GM12878 (cell line): ENCODE measurements at regions not wholly inside any gene's neighbourhood (a gene's known extent, or its start where the extent isn't known, plus 50 kb on each side); places are given as distances from the start of the nearest gene placed in this dataset.

Source experiments
- ATAC-seq: fragments of 200-7000 bp; cut with Tn5 transposase; 3 replicates; pipeline ENCODE4 v1.9.1; 2020; ENCODE audit warnings: mild to moderate bottlenecking, moderate library complexity
- BruUV-seq: library from RNA; stranded (reverse); fragments of 400-500 nt; replicated peaks from 2 replicates; lab custom pipeline; 2021; lab: Mats Ljungman, UMichigan
- CTCF ChIA-PET: fragments of 300-600 bp; sonication (Branson Sonifier 250); formaldehyde crosslinking; extraction: SDS; loops from one replicate; lab custom pipeline; 2021; ENCODE audit warnings: inconsistent platforms; lab: Yijun Ruan, JAX
- POLR2A ChIA-PET: fragments of 350-600 bp; formaldehyde crosslinking; extraction: SDS; loops from one replicate; lab custom pipeline; 2021; ENCODE audit warnings: inconsistent platforms; lab: Charles Lee
- RAD21 ChIA-PET: fragments of 300-600 bp; sonication (Branson Sonifier 250); formaldehyde crosslinking; loops from one replicate; lab custom pipeline; 2023; ENCODE audit warnings: antibody characterized with exemption; ENCODE audit not compliant: unreplicated experiment; lab: Charles Lee
- SMC1A ChIA-PET: fragments of 300-600 bp; sonication (Branson Sonifier 250); formaldehyde crosslinking; loops from one replicate; lab custom pipeline; 2023; ENCODE audit not compliant: unreplicated experiment, uncharacterized antibody; lab: Charles Lee
- DNase-seq: peaks from one replicate; pipeline ENCODE4 v3.0.0-alpha.2; 2011; ENCODE audit warnings: low read depth, low spot score
- FAIRE-seq: peaks from 3 replicates; lab custom pipeline; 2011; peaks lifted over from hg19 to GRCh38; lab: Jason Lieb, UNC
- H2AFZ ChIP-seq: 2 replicates; pipeline ENCODE4 v1.6.0; 2011; ENCODE audit warnings: low read depth, low read length, control low read depth; ENCODE audit not compliant: control insufficient read depth
- H3K27ac ChIP-seq: 2 replicates; pipeline ENCODE4 v1.5.1; 2011; ENCODE audit warnings: control low read depth; ENCODE audit not compliant: control insufficient read depth, insufficient read depth
- H3K27me3 ChIP-seq, 2 experiments: replicated peaks in 1 of 2; 2 replicates each; pipeline versions ENCODE4 v1.6.0 to v1.6.1; 2011; ENCODE audit warnings: low read length in 1 of 2; ENCODE audit not compliant: control insufficient read depth in 2 of 2, insufficient read depth in 2 of 2
- H3K36me3 ChIP-seq, 2 experiments: 2 replicates each; pipeline ENCODE4 v1.5.1; 2011; ENCODE audit warnings: low read length in 1 of 2; ENCODE audit not compliant: control insufficient read depth in 2 of 2, insufficient read depth in 2 of 2
- H3K4me1 ChIP-seq: 2 replicates; pipeline ENCODE4 v1.6.1; 2011; ENCODE audit warnings: mild to moderate bottlenecking, low read length, moderate library complexity, mixed read lengths; ENCODE audit not compliant: control insufficient read depth, insufficient read depth
- H3K4me2 ChIP-seq: 2 replicates; pipeline ENCODE4 v1.6.0; 2011; ENCODE audit warnings: control low read depth; ENCODE audit not compliant: control insufficient read depth, insufficient read depth
- H3K4me3 ChIP-seq: fragments of 200-600 bp; sonication (generic); 2 replicates; pipeline ENCODE4 v1.5.1; 2016
- H3K79me2 ChIP-seq: 2 replicates; pipeline ENCODE4 v1.6.0; 2011; ENCODE audit warnings: low read length; ENCODE audit not compliant: control insufficient read depth, insufficient read depth
- H3K9ac ChIP-seq: 2 replicates; pipeline ENCODE4 v1.8.0; 2011; ENCODE audit warnings: low read length, control low read depth, mixed read lengths; ENCODE audit not compliant: control insufficient read depth, insufficient read depth
- H3K9me3 ChIP-seq: replicated peaks from 3 replicates; pipeline ENCODE4 v1.5.1; 2011; ENCODE audit warnings: mild to moderate bottlenecking, low read length; ENCODE audit not compliant: control insufficient read depth, insufficient read depth
- H4K20me1 ChIP-seq: 2 replicates; pipeline ENCODE4 v1.6.0; 2011; ENCODE audit not compliant: control insufficient read depth, insufficient read depth
- BACH1 ChIP-seq: fragments of 450-650 bp; IDR thresholded peaks from 2 replicates; pipeline ENCODE4 v1.6.1; 2017; ENCODE audit warnings: mild to moderate bottlenecking, borderline replicate concordance
- FOXK2 ChIP-seq: fragments of 450-650 bp; IDR thresholded peaks from 2 replicates; pipeline ENCODE4 v1.6.1; 2017; ENCODE audit warnings: mild to moderate bottlenecking, moderate library complexity
- IRF4 ChIP-seq: IDR thresholded peaks from 2 replicates; pipeline ENCODE4 v1.6.1; 2011; ENCODE audit warnings: low read depth, low read length
- JUNB ChIP-seq: IDR thresholded peaks from 2 replicates; pipeline ENCODE4 v1.6.1; 2016; ENCODE audit warnings: antibody characterized with exemption, mild to moderate bottlenecking
- NFIC ChIP-seq: IDR thresholded peaks from 2 replicates; pipeline ENCODE4 v1.6.1; 2012; ENCODE audit warnings: low read depth, mild to moderate bottlenecking, inconsistent platforms, low read length, moderate library complexity
- NKRF ChIP-seq: fragments of 450-650 bp; conservative IDR thresholded peaks from 2 replicates; pipeline ENCODE4 v1.6.1; 2017; ENCODE audit warnings: mild to moderate bottlenecking, moderate library complexity
- NR2C1 ChIP-seq: fragments of 450-650 bp; IDR thresholded peaks from 2 replicates; pipeline ENCODE4 v1.6.1; 2017; ENCODE audit warnings: antibody characterized with exemption, mild to moderate bottlenecking, moderate library complexity
- SRF ChIP-seq, 2 experiments: IDR thresholded peaks; 2 replicates each; pipeline ENCODE4 v1.6.1; 2011; ENCODE audit warnings: low read depth in 2 of 2, low read length in 2 of 2, mild to moderate bottlenecking in 1 of 2, moderate library complexity in 1 of 2
- TBL1XR1 ChIP-seq: IDR thresholded peaks from 2 replicates; pipeline ENCODE4 v1.6.1; 2012; ENCODE audit warnings: low read depth, low read length, improper control_type of control experiment
- YBX1 ChIP-seq: fragments of 450-650 bp; IDR thresholded peaks from 2 replicates; pipeline ENCODE4 v1.6.1; 2016; ENCODE audit warnings: antibody characterized with exemption
- WGBS: methylation state at CpG from one replicate; pipeline ENCODE4 v1.1.6; 2016; ENCODE audit warnings: low lambda C conversion rate; ENCODE audit not compliant: insufficient replicate concordance, insufficient coverage; ENCODE audit errors: missing lambda C conversion rate; 5-methylcytosine and 5-hydroxymethylcytosine counted together
- in situ Hi-C: fragments of 300-500 bp; cut with MboI; formaldehyde crosslinking; loops from 9 replicates; pipeline ENCODE4 v1.14.3; 2018; ENCODE audit warnings: mixed read lengths
- intact Hi-C: fragments of 100-400 bp; cut with micrococcal nuclease; formaldehyde crosslinking; loops from one replicate; pipeline ENCODE4 v1.14.2; 2022; ENCODE audit not compliant: unreplicated experiment
- TF ChIP-seq, protein P1 (sequence below): fragments of 450-650 bp; IDR thresholded peaks from 2 replicates; pipeline ENCODE4 v1.6.1; 2017; ENCODE audit warnings: mild to moderate bottlenecking, moderate library complexity
- TF ChIP-seq, protein P2 (sequence below): fragments of 450-650 bp; IDR thresholded peaks from 2 replicates; pipeline ENCODE4 v1.6.1; 2017; ENCODE audit warnings: mild to moderate bottlenecking
- TF ChIP-seq, protein P3 (sequence below): fragments of 150-350 bp; IDR thresholded peaks from 2 replicates; pipeline ENCODE4 v1.6.1; 2016; ENCODE audit warnings: low read depth, low read length

GRCh38 chr10:128361487-128361886 lies 235.3 kb upstream of the MKI67 start:
- SMC1A ChIA-PET, result no interaction called here
- no peaks in the 10 kb centered on the region for H3K36me3 ChIP-seq
- FAIRE-seq (no peak), ATAC-seq (no peak), DNase-seq (no peak)
- POLR2A ChIA-PET, result no interaction called here
- no peaks in the 10 kb centered on the region for H3K9me3 ChIP-seq
- no peak overlapping the region for H2AFZ ChIP-seq
- H3K4me2 ChIP-seq, result no peak overlapping the region
- no peaks in the 10 kb centered on the region for H3K27me3 ChIP-seq
- no peak overlapping the region for H3K4me3 ChIP-seq
- H3K27ac ChIP-seq, result no peak overlapping the region
- H4K20me1 ChIP-seq, result no peaks in the 10 kb centered on the region
- H3K79me2 ChIP-seq, result no peaks in the 10 kb centered on the region
- CTCF ChIA-PET, result no interaction called here
- BruUV-seq, result no TSS peak
- in situ Hi-C loops, result no loop called here
- WGBS, result 17% methylated on average over 6 of the region's 7 CpGs
- intact Hi-C loops, result no loop called here
- H3K9ac ChIP-seq, result no peak overlapping the region
- RAD21 ChIA-PET, result no interaction called here
- no peaks in the 10 kb centered on the region for H3K4me1 ChIP-seq
- no peak for TF ChIP-seq JUNB
- TF ChIP-seq NFIC, result no peak
- TF ChIP-seq YBX1, result no peak
- TF ChIP-seq, protein P1, sequence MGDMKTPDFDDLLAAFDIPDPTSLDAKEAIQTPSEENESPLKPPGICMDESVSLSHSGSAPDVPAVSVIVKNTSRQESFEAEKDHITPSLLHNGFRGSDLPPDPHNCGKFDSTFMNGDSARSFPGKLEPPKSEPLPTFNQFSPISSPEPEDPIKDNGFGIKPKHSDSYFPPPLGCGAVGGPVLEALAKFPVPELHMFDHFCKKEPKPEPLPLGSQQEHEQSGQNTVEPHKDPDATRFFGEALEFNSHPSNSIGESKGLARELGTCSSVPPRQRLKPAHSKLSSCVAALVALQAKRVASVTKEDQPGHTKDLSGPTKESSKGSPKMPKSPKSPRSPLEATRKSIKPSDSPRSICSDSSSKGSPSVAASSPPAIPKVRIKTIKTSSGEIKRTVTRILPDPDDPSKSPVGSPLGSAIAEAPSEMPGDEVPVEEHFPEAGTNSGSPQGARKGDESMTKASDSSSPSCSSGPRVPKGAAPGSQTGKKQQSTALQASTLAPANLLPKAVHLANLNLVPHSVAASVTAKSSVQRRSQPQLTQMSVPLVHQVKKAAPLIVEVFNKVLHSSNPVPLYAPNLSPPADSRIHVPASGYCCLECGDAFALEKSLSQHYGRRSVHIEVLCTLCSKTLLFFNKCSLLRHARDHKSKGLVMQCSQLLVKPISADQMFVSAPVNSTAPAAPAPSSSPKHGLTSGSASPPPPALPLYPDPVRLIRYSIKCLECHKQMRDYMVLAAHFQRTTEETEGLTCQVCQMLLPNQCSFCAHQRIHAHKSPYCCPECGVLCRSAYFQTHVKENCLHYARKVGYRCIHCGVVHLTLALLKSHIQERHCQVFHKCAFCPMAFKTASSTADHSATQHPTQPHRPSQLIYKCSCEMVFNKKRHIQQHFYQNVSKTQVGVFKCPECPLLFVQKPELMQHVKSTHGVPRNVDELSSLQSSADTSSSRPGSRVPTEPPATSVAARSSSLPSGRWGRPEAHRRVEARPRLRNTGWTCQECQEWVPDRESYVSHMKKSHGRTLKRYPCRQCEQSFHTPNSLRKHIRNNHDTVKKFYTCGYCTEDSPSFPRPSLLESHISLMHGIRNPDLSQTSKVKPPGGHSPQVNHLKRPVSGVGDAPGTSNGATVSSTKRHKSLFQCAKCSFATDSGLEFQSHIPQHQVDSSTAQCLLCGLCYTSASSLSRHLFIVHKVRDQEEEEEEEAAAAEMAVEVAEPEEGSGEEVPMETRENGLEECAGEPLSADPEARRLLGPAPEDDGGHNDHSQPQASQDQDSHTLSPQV, result no peak
- TF ChIP-seq NKRF, result no peak
- TF ChIP-seq BACH1, result no peak
- no peak for TF ChIP-seq SRF (IDR thresholded peaks at IDR 0.05; ENCODE audit: low read depth in 2 of 2, low read length in 2 of 2)
- TF ChIP-seq FOXK2, result no peak
- TF ChIP-seq, protein P2, sequence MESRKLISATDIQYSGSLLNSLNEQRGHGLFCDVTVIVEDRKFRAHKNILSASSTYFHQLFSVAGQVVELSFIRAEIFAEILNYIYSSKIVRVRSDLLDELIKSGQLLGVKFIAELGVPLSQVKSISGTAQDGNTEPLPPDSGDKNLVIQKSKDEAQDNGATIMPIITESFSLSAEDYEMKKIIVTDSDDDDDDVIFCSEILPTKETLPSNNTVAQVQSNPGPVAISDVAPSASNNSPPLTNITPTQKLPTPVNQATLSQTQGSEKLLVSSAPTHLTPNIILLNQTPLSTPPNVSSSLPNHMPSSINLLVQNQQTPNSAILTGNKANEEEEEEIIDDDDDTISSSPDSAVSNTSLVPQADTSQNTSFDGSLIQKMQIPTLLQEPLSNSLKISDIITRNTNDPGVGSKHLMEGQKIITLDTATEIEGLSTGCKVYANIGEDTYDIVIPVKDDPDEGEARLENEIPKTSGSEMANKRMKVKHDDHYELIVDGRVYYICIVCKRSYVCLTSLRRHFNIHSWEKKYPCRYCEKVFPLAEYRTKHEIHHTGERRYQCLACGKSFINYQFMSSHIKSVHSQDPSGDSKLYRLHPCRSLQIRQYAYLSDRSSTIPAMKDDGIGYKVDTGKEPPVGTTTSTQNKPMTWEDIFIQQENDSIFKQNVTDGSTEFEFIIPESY, result no peak
- TF ChIP-seq IRF4, result no peak
- no peak for TF ChIP-seq TBL1XR1
- no peak for TF ChIP-seq NR2C1
- TF ChIP-seq, protein P3, sequence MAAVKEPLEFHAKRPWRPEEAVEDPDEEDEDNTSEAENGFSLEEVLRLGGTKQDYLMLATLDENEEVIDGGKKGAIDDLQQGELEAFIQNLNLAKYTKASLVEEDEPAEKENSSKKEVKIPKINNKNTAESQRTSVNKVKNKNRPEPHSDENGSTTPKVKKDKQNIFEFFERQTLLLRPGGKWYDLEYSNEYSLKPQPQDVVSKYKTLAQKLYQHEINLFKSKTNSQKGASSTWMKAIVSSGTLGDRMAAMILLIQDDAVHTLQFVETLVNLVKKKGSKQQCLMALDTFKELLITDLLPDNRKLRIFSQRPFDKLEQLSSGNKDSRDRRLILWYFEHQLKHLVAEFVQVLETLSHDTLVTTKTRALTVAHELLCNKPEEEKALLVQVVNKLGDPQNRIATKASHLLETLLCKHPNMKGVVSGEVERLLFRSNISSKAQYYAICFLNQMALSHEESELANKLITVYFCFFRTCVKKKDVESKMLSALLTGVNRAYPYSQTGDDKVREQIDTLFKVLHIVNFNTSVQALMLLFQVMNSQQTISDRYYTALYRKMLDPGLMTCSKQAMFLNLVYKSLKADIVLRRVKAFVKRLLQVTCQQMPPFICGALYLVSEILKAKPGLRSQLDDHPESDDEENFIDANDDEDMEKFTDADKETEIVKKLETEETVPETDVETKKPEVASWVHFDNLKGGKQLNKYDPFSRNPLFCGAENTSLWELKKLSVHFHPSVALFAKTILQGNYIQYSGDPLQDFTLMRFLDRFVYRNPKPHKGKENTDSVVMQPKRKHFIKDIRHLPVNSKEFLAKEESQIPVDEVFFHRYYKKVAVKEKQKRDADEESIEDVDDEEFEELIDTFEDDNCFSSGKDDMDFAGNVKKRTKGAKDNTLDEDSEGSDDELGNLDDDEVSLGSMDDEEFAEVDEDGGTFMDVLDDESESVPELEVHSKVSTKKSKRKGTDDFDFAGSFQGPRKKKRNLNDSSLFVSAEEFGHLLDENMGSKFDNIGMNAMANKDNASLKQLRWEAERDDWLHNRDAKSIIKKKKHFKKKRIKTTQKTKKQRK, result no peak
